ENCODE measurements at regions not wholly inside any gene's neighbourhood (a gene's known extent, or its start where the extent isn't known, plus 50 kb on each side); places are given as distances from the start of the nearest gene placed in this dataset.

DNA sequence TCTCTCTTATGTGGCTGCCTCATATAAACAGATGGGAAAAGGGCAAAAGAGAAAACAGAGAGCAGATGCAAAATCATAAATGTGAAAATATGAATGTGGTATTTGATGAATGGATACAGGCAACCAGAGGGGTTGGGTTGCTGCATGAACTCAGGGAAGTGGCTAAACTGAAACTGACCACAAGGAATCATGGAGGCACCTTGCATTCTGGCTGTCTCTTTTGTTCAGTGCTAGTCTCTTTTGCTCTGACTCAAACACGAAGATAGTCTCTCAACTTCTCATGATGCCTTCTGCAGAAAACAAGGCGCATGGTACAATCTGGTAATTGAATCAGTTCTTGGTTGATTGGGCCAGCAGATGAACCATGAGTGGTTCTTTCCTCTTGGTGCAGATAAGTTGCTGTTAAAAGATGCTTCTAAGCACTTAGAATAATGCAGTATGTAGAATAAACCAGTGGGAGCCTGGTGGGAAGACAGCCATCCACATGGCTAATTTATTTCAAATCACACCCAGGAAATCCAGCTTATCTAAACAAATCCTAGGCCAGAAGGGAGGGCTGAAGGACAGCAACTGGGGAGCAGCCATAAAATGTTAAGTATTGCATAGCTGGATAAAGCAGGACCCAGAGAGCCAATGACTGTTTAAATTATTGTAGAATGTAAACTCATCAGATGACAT lies 64.2 kb downstream of the HLX start:
- WGBS (ENCODE audit: insufficient coverage) = 100% methylated on average over 1 of the region's 2 CpGs
- Histone ChIP-seq H3K9ac (ENCODE audit: insufficient read depth, low read length, poor library complexity, severe bottlenecking) (no peak overlapping the region), H3K79me2 (ENCODE audit: insufficient read depth, low read length) (no peaks in the 10 kb centered on the region), H4K20me1 (ENCODE audit: insufficient read depth, low read length) (no peaks in the 10 kb centered on the region), H3K27me3 (ENCODE audit: control insufficient read depth in 2 of 2, insufficient read depth in 2 of 2, low read length in 2 of 2) (no peaks in the 10 kb centered on the region), H3K4me3 (replicated peaks in 1 of 3; ENCODE audit: low read depth in 2 of 3, low read length in 3 of 3) (no peak overlapping the region), H3K27ac (ENCODE audit: low read depth in 1 of 2, low read length in 2 of 2) (no peak overlapping the region), H3K4me2 (replicated peaks; ENCODE audit: extremely low read depth, low read length, poor library complexity, severe bottlenecking) (no peak overlapping the region), H2AFZ (ENCODE audit: insufficient read depth, low read depth, low read length, poor library complexity, severe bottlenecking) (no peak overlapping the region), H3K36me3 (replicated peaks in 1 of 2; ENCODE audit: control insufficient read depth in 1 of 2, insufficient read depth in 2 of 2, low read length in 2 of 2) (no peaks in the 10 kb centered on the region), H3K4me1 (ENCODE audit: control insufficient read depth in 1 of 2, insufficient read depth in 2 of 2, low read length in 2 of 2) (no peaks in the 10 kb centered on the region), H3K9me3 (replicated peaks in 1 of 2; ENCODE audit: control insufficient read depth in 1 of 2, insufficient read depth in 1 of 2, low read length in 2 of 2) (no peaks in the 10 kb centered on the region)
- Mint-ChIP-seq H3K36me3 (peaks cover 0 to 2% of the 10 kb centered on the region in 2 donors), H3K27me3 (ENCODE audit: low read depth in 3 of 3) (no peaks in the 10 kb centered on the region), H3K9me3 (peaks cover 0 to 5% (median 2%) of the 10 kb centered on the region in 7 donors), H3K4me3 (no peak overlapping the region), H3K4me1 (no peaks in the 10 kb centered on the region), H3K27ac (no peak overlapping the region)
- DNase-seq = no peak
- TF ChIP-seq, protein P1, sequence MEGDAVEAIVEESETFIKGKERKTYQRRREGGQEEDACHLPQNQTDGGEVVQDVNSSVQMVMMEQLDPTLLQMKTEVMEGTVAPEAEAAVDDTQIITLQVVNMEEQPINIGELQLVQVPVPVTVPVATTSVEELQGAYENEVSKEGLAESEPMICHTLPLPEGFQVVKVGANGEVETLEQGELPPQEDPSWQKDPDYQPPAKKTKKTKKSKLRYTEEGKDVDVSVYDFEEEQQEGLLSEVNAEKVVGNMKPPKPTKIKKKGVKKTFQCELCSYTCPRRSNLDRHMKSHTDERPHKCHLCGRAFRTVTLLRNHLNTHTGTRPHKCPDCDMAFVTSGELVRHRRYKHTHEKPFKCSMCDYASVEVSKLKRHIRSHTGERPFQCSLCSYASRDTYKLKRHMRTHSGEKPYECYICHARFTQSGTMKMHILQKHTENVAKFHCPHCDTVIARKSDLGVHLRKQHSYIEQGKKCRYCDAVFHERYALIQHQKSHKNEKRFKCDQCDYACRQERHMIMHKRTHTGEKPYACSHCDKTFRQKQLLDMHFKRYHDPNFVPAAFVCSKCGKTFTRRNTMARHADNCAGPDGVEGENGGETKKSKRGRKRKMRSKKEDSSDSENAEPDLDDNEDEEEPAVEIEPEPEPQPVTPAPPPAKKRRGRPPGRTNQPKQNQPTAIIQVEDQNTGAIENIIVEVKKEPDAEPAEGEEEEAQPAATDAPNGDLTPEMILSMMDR (IDR thresholded peaks at IDR 0.05) = no peak
- intact Hi-C loops (cut with micrococcal nuclease) = no loop called here

DNA sequence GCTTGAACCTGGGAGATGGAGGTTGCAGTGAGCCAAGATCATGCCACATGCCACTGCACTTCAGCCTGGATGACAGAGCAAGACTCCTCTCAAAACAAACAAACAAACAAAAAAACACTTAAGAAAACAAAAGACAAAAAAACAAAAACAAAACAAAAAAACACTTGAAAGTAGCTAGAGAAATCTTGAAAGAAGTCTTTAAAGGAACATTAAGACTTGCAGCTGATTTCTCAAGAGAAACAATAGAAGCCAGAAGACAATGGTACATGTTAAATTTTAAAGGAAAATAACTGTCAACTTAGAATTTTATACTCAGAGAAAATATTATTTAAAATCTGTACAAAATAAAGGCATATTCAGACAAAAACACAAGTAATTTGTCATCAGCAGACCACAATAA lies 71.3 kb downstream of the HLX start:
- H3K4me1 ChIP-seq (ENCODE audit: control insufficient read depth in 1 of 2, insufficient read depth in 2 of 2, low read length in 2 of 2) = no peaks in the 10 kb centered on the region
- H3K4me1 Mint-ChIP-seq = no peaks in the 10 kb centered on the region
- H3K79me2 ChIP-seq (ENCODE audit: insufficient read depth, low read length) = no peaks in the 10 kb centered on the region
- H3K27me3 ChIP-seq (ENCODE audit: control insufficient read depth in 2 of 2, insufficient read depth in 2 of 2, low read length in 2 of 2) = no peaks in the 10 kb centered on the region
- peaks cover 6 to 21% of the 10 kb centered on the region in 2 donors for H3K9me3 ChIP-seq (replicated peaks in 1 of 2; ENCODE audit: control insufficient read depth in 1 of 2, insufficient read depth in 1 of 2, low read length in 2 of 2)
- no peak overlapping the region for H3K4me2 ChIP-seq (replicated peaks; ENCODE audit: extremely low read depth, low read length, poor library complexity, severe bottlenecking)
- H3K9me3 Mint-ChIP-seq = peaks cover 6 to 27% (median 17%) of the 10 kb centered on the region in 7 donors
- H3K27ac ChIP-seq (ENCODE audit: low read depth in 1 of 2, low read length in 2 of 2) = no peak overlapping the region
- no peak overlapping the region for H3K9ac ChIP-seq (ENCODE audit: insufficient read depth, low read length, poor library complexity, severe bottlenecking)
- TF ChIP-seq, protein P1 (IDR thresholded peaks at IDR 0.05) = no peak
- no peaks in the 10 kb centered on the region for H3K27me3 Mint-ChIP-seq (ENCODE audit: low read depth in 3 of 3)
- no peak overlapping the region for H3K4me3 ChIP-seq (replicated peaks in 1 of 3; ENCODE audit: low read depth in 2 of 3, low read length in 3 of 3)
- no peak overlapping the region for H3K4me3 Mint-ChIP-seq
- H2AFZ ChIP-seq (ENCODE audit: insufficient read depth, low read depth, low read length, poor library complexity, severe bottlenecking) = no peak overlapping the region
- H3K36me3 ChIP-seq (replicated peaks in 1 of 2; ENCODE audit: control insufficient read depth in 1 of 2, insufficient read depth in 2 of 2, low read length in 2 of 2) = no peaks in the 10 kb centered on the region
- H3K36me3 Mint-ChIP-seq = peaks cover 2 to 4% of the 10 kb centered on the region in 2 donors
- no peak overlapping the region for H3K27ac Mint-ChIP-seq
- intact Hi-C loops (cut with micrococcal nuclease) = loop anchor here in 1 of 2 donors (10.0 kb wide), 1 partner anchor 66 kb away; no protein-coding TSS in a partner anchor
- H4K20me1 ChIP-seq (ENCODE audit: insufficient read depth, low read length) = no peaks in the 10 kb centered on the region
- no peak for DNase-seq

Measured in CD14-positive monocyte (primary cell).